K562 (cell line): ENCODE measurements at regions not wholly inside any gene's neighbourhood (a gene's known extent, or its start where the extent isn't known, plus 50 kb on each side); places are given as distances from the start of the nearest gene placed in this dataset.

Source experiments
- ATAC-seq: fragments of 200-7000 bp; cut with Tn5 transposase; 3 replicates; pipeline ENCODE4 v1.9.1; 2020; ENCODE audit warnings: moderate library complexity
- BruUV-seq: library from RNA; stranded (reverse); fragments of 400-500 nt; replicated peaks from 2 replicates; lab custom pipeline; 2021; lab: Mats Ljungman, UMichigan
- CTCF ChIA-PET: fragments of 300-600 bp; formaldehyde crosslinking; extraction: SDS; loops from one replicate; lab custom pipeline; 2021; ENCODE audit warnings: low intra/inter-chr PET ratio; lab: Yijun Ruan, JAX
- POLR2A ChIA-PET: fragments of 300-600, 350-650 bp; sonication (Branson Sonifier 250); formaldehyde crosslinking; extraction: SDS; loops from one replicate; lab custom pipeline; 2021; ENCODE audit warnings: antibody characterized with exemption, inconsistent platforms; lab: Yijun Ruan, JAX
- DNase-seq, 4 experiments: peaks; one replicate each; pipeline versions ENCODE4 v3.0.0 to v3.0.0-alpha.2; 2011 to 2018; ENCODE audit warnings: low spot score in 3 of 4, mixed read lengths in 3 of 4; ENCODE audit errors: extremely low read depth in 1 of 4
- FAIRE-seq: peaks from 2 replicates; lab custom pipeline; 2011; peaks lifted over from hg19 to GRCh38; lab: Jason Lieb, UNC
- H2AFZ ChIP-seq: 2 replicates; pipeline ENCODE4 v1.6.0; 2011; ENCODE audit warnings: low read depth, low read length, control low read depth, inconsistent platforms
- H3K27ac ChIP-seq: fragments of 200-600 bp; 3 replicates; pipeline ENCODE4 v1.8.0; 2011; ENCODE audit warnings: low read depth, mild to moderate bottlenecking, control low read depth, inconsistent platforms, low read length, moderate library complexity, mixed read lengths; ENCODE audit errors: extremely low read depth
- H3K27me3 ChIP-seq, 2 experiments: fragments of 300-600 bp in 1 of 2; 2 replicates in 1 of 2; 3 replicates in 1 of 2; pipeline versions ENCODE4 v1.6.0 to v1.8.0; 2011; ENCODE audit warnings: inconsistent platforms in 2 of 2, low read length in 2 of 2, mild to moderate bottlenecking in 1 of 2, mixed read lengths in 1 of 2, moderate library complexity in 1 of 2; ENCODE audit not compliant: control insufficient read depth in 2 of 2, insufficient read depth in 2 of 2
- H3K36me3 ChIP-seq: fragments of 300-600 bp; 3 replicates; pipeline ENCODE4 v1.8.0; 2011; ENCODE audit warnings: mild to moderate bottlenecking, low read length, inconsistent platforms; ENCODE audit not compliant: control insufficient read depth, insufficient read depth
- H3K4me1 ChIP-seq, 2 experiments: fragments of 200-600 bp in 1 of 2; replicated peaks in 1 of 2; 2 replicates in 1 of 2; 3 replicates in 1 of 2; pipeline versions ENCODE4 v1.5.1 to v1.8.0; 2011; ENCODE audit warnings: inconsistent platforms in 2 of 2, low read length in 2 of 2, mild to moderate bottlenecking in 1 of 2, mixed read lengths in 1 of 2, moderate library complexity in 1 of 2; ENCODE audit not compliant: control insufficient read depth in 2 of 2, insufficient read depth in 2 of 2
- H3K4me2 ChIP-seq: 2 replicates; pipeline ENCODE4 v1.6.1; 2011; ENCODE audit warnings: low read length, control low read depth, inconsistent platforms, mixed read lengths; ENCODE audit not compliant: insufficient read depth
- H3K4me3 ChIP-seq: fragments of 200-600 bp; sonication (generic), shearing (Covaris generic); 2 replicates; pipeline ENCODE4 v1.5.1; 2016; ENCODE audit warnings: control low read depth, inconsistent platforms
- H3K79me2 ChIP-seq: fragments of 200-600 bp; 3 replicates; pipeline ENCODE4 v1.8.0; 2011; ENCODE audit warnings: low read length, inconsistent platforms; ENCODE audit not compliant: control insufficient read depth, insufficient read depth
- H3K9ac ChIP-seq, 2 experiments: 2 replicates each; pipeline versions ENCODE4 v1.6.0 to v1.6.1; 2011; ENCODE audit warnings: low read depth in 2 of 2, low read length in 2 of 2, control low read depth in 1 of 2, inconsistent platforms in 1 of 2, mild to moderate bottlenecking in 1 of 2, mixed read lengths in 1 of 2; ENCODE audit not compliant: insufficient read depth in 1 of 2
- H3K9me1 ChIP-seq: one replicate; pipeline ENCODE4 v1.6.0; 2011; ENCODE audit warnings: inconsistent platforms, mild to moderate bottlenecking, low read length, moderate library complexity; ENCODE audit not compliant: control insufficient read depth, insufficient read depth
- H3K9me3 ChIP-seq: replicated peaks from 2 replicates; pipeline ENCODE4 v1.5.1; 2011; ENCODE audit warnings: low read depth, low read length, inconsistent platforms; ENCODE audit not compliant: control insufficient read depth, insufficient read depth
- H4K20me1 ChIP-seq: replicated peaks from 2 replicates; pipeline ENCODE4 v1.6.1; 2011; ENCODE audit warnings: low read length, inconsistent platforms, mixed read lengths; ENCODE audit not compliant: control insufficient read depth, insufficient read depth
- BRF1 ChIP-seq: IDR thresholded peaks from 3 replicates; pipeline ENCODE4 v1.6.1; 2011; ENCODE audit warnings: borderline replicate concordance, mild to moderate bottlenecking; ENCODE audit not compliant: insufficient read length; ENCODE audit errors: extremely low read depth
- CBX3 ChIP-seq, 2 experiments: IDR thresholded peaks; 1 replicate in 1 of 2; 2 replicates in 1 of 2; pipeline ENCODE4 v1.6.1; 2012; ENCODE audit warnings: inconsistent platforms in 2 of 2, low read length in 2 of 2, borderline replicate concordance in 1 of 2, control low read depth in 1 of 2
- CEBPB ChIP-seq: fragments of 450-650 bp; IDR thresholded peaks from 2 replicates; pipeline ENCODE4 v1.6.1; 2016; ENCODE audit warnings: missing genetic modification characterization, missing compliant biosample characterization
- DLX4 ChIP-seq: fragments of 250-450 bp; sonication (Bioruptor Pico); IDR thresholded peaks from 2 replicates; pipeline ENCODE4 v1.6.1; 2021; ENCODE audit warnings: mild to moderate bottlenecking
- LEF1 ChIP-seq: fragments of 450-650 bp; IDR thresholded peaks from 2 replicates; pipeline ENCODE4 v1.6.1; 2016; ENCODE audit warnings: mild to moderate bottlenecking
- MED1 ChIP-seq: sonication (generic); formaldehyde crosslinking; IDR thresholded peaks from 2 replicates; pipeline ENCODE4 v1.8.1; 2023; ENCODE audit warnings: missing genetic modification reagents, borderline replicate concordance
- NFIC ChIP-seq: fragments of 450-650 bp; IDR thresholded peaks from 2 replicates; pipeline ENCODE4 v1.6.1; 2017; ENCODE audit warnings: mild to moderate bottlenecking, inconsistent platforms
- RFX1 ChIP-seq: fragments of 450-650 bp; IDR thresholded peaks from 2 replicates; pipeline ENCODE4 v1.6.1; 2016; ENCODE audit warnings: mild to moderate bottlenecking, moderate library complexity
- SMAD4 ChIP-seq: fragments of 250-450 bp; sonication (Bioruptor Pico); conservative IDR thresholded peaks from 2 replicates; pipeline ENCODE4 v1.8.0; 2021; ENCODE audit warnings: inconsistent platforms, mild to moderate bottlenecking, moderate library complexity
- STAG1 ChIP-seq: sonication (generic); formaldehyde crosslinking; IDR thresholded peaks from 2 replicates; pipeline ENCODE4 v1.5.0; 2020; ENCODE audit warnings: missing genetic modification reagents, borderline replicate concordance
- WGBS: fragments of 100-300 bp; shearing (Covaris generic); methylation state at CpG from one replicate; pipeline ENCODE4 v1.1.6; 2016; ENCODE audit warnings: low coverage, mixed read lengths; ENCODE audit not compliant: insufficient coverage; ENCODE audit errors: missing lambda C conversion rate; 5-methylcytosine and 5-hydroxymethylcytosine counted together
- in situ Hi-C: fragments of 300-500 bp; cut with MboI; formaldehyde crosslinking; loops from 4 replicates; pipeline ENCODE4 v1.15.0; 2018; ENCODE audit warnings: inconsistent platforms, mixed read lengths
- intact Hi-C: fragments of 100-400 bp; cut with micrococcal nuclease; formaldehyde crosslinking; loops from 2 replicates; pipeline ENCODE4 v1.14.2; 2022
- TF ChIP-seq, protein P1 (sequence below): fragments of 450-650 bp; formaldehyde crosslinking; IDR thresholded peaks from 2 replicates; pipeline ENCODE4 v1.4.0; 2022; ENCODE audit warnings: missing genetic modification characterization
- TF ChIP-seq, protein P2 (sequence below): sonication (generic); formaldehyde crosslinking; IDR thresholded peaks from 2 replicates; pipeline ENCODE4 v1.8.0; 2022; ENCODE audit warnings: mild to moderate bottlenecking, missing genetic modification reagents

GRCh38 chr5:105874316-105874715, 1796.4 kb downstream of the EFNA5 start:
- TF ChIP-seq CBX3 (IDR thresholded peaks at IDR 0.05; ENCODE audit: borderline replicate concordance in 1 of 2, low read length in 2 of 2) (no peak), CEBPB (tag) (no peak), NFIC (no peak), RFX1 (no peak), SMAD4 (CRISPR knock-in tag) (no peak), LEF1 (no peak), BRF1 (no peak), MED1 (CRISPR knock-in tag) (no peak), STAG1 (no peak), DLX4 (no peak)
- TF ChIP-seq, protein P1, sequence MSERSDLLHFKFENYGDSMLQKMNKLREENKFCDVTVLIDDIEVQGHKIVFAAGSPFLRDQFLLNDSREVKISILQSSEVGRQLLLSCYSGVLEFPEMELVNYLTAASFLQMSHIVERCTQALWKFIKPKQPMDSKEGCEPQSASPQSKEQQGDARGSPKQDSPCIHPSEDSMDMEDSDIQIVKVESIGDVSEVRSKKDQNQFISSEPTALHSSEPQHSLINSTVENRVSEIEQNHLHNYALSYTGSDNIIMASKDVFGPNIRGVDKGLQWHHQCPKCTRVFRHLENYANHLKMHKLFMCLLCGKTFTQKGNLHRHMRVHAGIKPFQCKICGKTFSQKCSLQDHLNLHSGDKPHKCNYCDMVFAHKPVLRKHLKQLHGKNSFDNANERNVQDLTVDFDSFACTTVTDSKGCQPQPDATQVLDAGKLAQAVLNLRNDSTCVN (CRISPR knock-in tag): no peak
- TF ChIP-seq, protein P2, sequence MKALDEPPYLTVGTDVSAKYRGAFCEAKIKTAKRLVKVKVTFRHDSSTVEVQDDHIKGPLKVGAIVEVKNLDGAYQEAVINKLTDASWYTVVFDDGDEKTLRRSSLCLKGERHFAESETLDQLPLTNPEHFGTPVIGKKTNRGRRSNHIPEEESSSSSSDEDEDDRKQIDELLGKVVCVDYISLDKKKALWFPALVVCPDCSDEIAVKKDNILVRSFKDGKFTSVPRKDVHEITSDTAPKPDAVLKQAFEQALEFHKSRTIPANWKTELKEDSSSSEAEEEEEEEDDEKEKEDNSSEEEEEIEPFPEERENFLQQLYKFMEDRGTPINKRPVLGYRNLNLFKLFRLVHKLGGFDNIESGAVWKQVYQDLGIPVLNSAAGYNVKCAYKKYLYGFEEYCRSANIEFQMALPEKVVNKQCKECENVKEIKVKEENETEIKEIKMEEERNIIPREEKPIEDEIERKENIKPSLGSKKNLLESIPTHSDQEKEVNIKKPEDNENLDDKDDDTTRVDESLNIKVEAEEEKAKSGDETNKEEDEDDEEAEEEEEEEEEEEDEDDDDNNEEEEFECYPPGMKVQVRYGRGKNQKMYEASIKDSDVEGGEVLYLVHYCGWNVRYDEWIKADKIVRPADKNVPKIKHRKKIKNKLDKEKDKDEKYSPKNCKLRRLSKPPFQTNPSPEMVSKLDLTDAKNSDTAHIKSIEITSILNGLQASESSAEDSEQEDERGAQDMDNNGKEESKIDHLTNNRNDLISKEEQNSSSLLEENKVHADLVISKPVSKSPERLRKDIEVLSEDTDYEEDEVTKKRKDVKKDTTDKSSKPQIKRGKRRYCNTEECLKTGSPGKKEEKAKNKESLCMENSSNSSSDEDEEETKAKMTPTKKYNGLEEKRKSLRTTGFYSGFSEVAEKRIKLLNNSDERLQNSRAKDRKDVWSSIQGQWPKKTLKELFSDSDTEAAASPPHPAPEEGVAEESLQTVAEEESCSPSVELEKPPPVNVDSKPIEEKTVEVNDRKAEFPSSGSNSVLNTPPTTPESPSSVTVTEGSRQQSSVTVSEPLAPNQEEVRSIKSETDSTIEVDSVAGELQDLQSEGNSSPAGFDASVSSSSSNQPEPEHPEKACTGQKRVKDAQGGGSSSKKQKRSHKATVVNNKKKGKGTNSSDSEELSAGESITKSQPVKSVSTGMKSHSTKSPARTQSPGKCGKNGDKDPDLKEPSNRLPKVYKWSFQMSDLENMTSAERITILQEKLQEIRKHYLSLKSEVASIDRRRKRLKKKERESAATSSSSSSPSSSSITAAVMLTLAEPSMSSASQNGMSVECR (CRISPR knock-in tag): no peak
- Histone ChIP-seq H3K9me1 (no peaks in the 10 kb centered on the region), H3K79me2 (no peaks in the 10 kb centered on the region), H3K9ac (no peak overlapping the region), H3K27ac (no peak overlapping the region), H3K36me3 (no peaks in the 10 kb centered on the region), H3K9me3 (no peaks in the 10 kb centered on the region), H3K4me2 (no peak overlapping the region), H3K4me1 (no peaks in the 10 kb centered on the region), H3K4me3 (no peak overlapping the region), H3K27me3 (no peaks in the 10 kb centered on the region), H4K20me1 (no peaks in the 10 kb centered on the region), H2AFZ (no peak overlapping the region)
- intact Hi-C loops (no loop called here), in situ Hi-C loops (no loop called here)
- ChIA-PET POLR2A (no interaction called here), CTCF (no interaction called here)
- FAIRE-seq (no peak), DNase-seq (no peak), ATAC-seq (no peak)
- BruUV-seq: no TSS peak
- WGBS: 0% methylated on average over 2 of the region's 2 CpGs
